ENCODE measurements at regions not wholly inside any gene's neighbourhood (a gene's known extent, or its start where the extent isn't known, plus 50 kb on each side); places are given as distances from the start of the nearest gene placed in this dataset.

DNA sequence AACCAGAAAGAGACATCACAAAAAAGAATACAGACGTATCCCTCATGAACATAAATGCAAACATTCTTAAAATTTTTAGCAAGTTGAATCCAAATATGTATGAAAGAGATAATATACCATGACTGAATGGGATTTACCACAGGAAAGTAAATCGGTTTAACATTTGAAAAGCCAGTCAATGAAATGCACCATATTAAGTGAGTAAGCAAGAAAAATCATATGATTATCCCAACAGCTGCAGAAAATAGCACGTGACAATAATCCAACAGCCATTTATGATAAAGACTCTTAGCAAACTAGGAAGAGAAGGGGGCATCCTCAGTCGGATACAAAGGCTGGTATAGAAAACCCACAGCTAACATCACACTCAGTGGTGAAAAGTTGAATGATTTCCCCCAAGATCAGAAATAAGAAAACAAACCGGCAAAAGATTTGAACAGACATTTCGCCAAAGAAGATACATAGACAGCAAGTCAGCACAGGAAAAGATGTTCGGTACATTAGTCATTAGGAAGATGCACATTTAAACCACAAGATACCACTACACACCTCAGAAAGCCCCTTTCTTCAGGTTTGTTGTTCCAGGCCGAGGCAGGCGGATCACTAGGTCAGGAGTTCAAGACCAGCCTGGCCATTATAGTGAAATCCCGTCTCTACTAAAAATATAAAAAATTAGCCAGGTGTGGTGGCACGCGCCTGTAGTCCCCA lies 144.3 kb downstream of the INHBB start:
- TF ChIP-seq FOSL1 (IDR thresholded peaks at IDR 0.05; ENCODE audit: insufficient read depth, low read depth, low read length): no peak
- TF ChIP-seq POLR2AphosphoS5 (IDR thresholded peaks at IDR 0.05; ENCODE audit: low read depth, low read length): no peak
- no peak for TF ChIP-seq TEAD4 (IDR thresholded peaks at IDR 0.05; ENCODE audit: low read depth, low read length)
- no peaks in the 10 kb centered on the region for H3K23me2 ChIP-seq (ENCODE audit: low read depth, low read length)
- no peak overlapping the region for H4K5ac ChIP-seq (ENCODE audit: insufficient read length, low read depth, low read length)
- H4K20me1 ChIP-seq (replicated peaks in 1 of 2; ENCODE audit: control insufficient read depth in 1 of 2, insufficient read depth in 2 of 2, low read length in 2 of 2): peaks cover 0 to 3% of the 10 kb centered on the region in 2 experiments
- H2BK120ac ChIP-seq (replicated peaks; ENCODE audit: low read depth, low read length): no peak overlapping the region
- H3K4me3 ChIP-seq (ENCODE audit: extremely low read depth in 1 of 4, insufficient read depth in 2 of 4, low read depth in 3 of 4, low read length in 4 of 4): no peak overlapping the region
- H2BK5ac ChIP-seq (ENCODE audit: low read depth, low read length): no peak overlapping the region
- H2BK15ac ChIP-seq (ENCODE audit: low read length): no peak overlapping the region
- no peak overlapping the region for H3K9ac ChIP-seq (replicated peaks in 1 of 4; ENCODE audit: extremely low read depth in 1 of 4, low read depth in 3 of 4, low read length in 3 of 4)
- no peak overlapping the region for H2BK12ac ChIP-seq (ENCODE audit: low read depth, low read length)
- H3K4ac ChIP-seq (replicated peaks; ENCODE audit: insufficient read length, low read depth, low read length): no peak overlapping the region
- H3K27me3 ChIP-seq (replicated peaks in 1 of 4; ENCODE audit: control insufficient read depth in 3 of 4, extremely low read depth in 1 of 4, insufficient read depth in 3 of 4, low read length in 3 of 4): peaks cover 0 to 19% (median 7%) of the 10 kb centered on the region in 4 experiments; a peak in 5 of 7 replicates
- no peak overlapping the region for H3K14ac ChIP-seq (ENCODE audit: insufficient read length)
- DNase-seq (ENCODE audit: low read depth in 1 of 2, low spot score in 2 of 2): no peak
- no peaks in the 10 kb centered on the region for H3K9me3 ChIP-seq (ENCODE audit: insufficient read depth in 2 of 2, low read depth in 1 of 2, low read length in 1 of 2)
- ChIA-PET CTCF (ENCODE audit: partially characterized antibody) (interaction anchor here (0.5 to 1.4 kb wide), 6 partner anchors 9 to 157 kb away, joined by 3 to 4 read pairs (median 3); no protein-coding TSS in a partner anchor), POLR2A (ENCODE audit: partially characterized antibody) (no interaction called here)
- H3K4me1 ChIP-seq (replicated peaks in 1 of 4; ENCODE audit: control insufficient read depth in 3 of 4, insufficient read depth in 4 of 4, low read length in 3 of 4): peaks cover 0 to 6% (median 0%) of the 10 kb centered on the region in 4 experiments; a peak in 2 of 7 replicates
- no peak overlapping the region for H2BK20ac ChIP-seq (ENCODE audit: low read length)
- H3K18ac ChIP-seq (ENCODE audit: extremely low read depth, low read length): no peak overlapping the region
- no peak for FAIRE-seq
- WGBS, 2 experiments (ENCODE audit: extremely low coverage in 1 of 2, insufficient coverage in 1 of 2, insufficient read length in 1 of 2, insufficient replicate concordance in 2 of 2, low coverage in 1 of 2, low lambda C conversion rate in 2 of 2, missing lambda C conversion rate in 1 of 2): 91% methylated on average over 12 of the region's 12 CpGs; no CpG with 5 or more reads in 1 of the 2 experiments
- H2AK5ac ChIP-seq (ENCODE audit: low read depth, low read length): no peak overlapping the region
- no peak overlapping the region for H2AFZ ChIP-seq (ENCODE audit: low read length)
- H3K56ac ChIP-seq (replicated peaks; ENCODE audit: insufficient read length, low read depth, low read length): no peak overlapping the region
- H3K79me1 ChIP-seq (ENCODE audit: low read depth, low read length): no peaks in the 10 kb centered on the region
- H3K79me2 ChIP-seq (ENCODE audit: control insufficient read depth in 1 of 2, insufficient read depth in 2 of 2, low read length in 2 of 2): no peaks in the 10 kb centered on the region
- H4K91ac ChIP-seq (replicated peaks; ENCODE audit: insufficient read length, low read length): no peak overlapping the region
- no peak overlapping the region for H3K4me2 ChIP-seq (ENCODE audit: insufficient read depth in 1 of 2, low read depth in 2 of 2, low read length in 2 of 2)
- no peak overlapping the region for H3K23ac ChIP-seq (ENCODE audit: insufficient read length)
- no peaks in the 10 kb centered on the region for H3K36me3 ChIP-seq (ENCODE audit: control insufficient read depth in 2 of 4, insufficient read depth in 4 of 4, low read length in 3 of 4)
- H4K8ac ChIP-seq (ENCODE audit: extremely low read depth, insufficient read depth, low read length): no peak overlapping the region
- H3K27ac ChIP-seq (ENCODE audit: low read depth, low read length): no peak overlapping the region
